Hepatocyte (in vitro differentiated cells): ENCODE measurements at regions not wholly inside any gene's neighbourhood (a gene's known extent, or its start where the extent isn't known, plus 50 kb on each side); places are given as distances from the start of the nearest gene placed in this dataset.

Source experiments
- EZH2 ChIP-seq: fragments of 200-600 bp; sonication (generic); IDR thresholded peaks from 2 replicates; pipeline ENCODE4 v1.6.1; 2016; ENCODE audit warnings: antibody characterized with exemption, mild to moderate bottlenecking, borderline replicate concordance
- EZH2phosphoT487 ChIP-seq: fragments of 200-600 bp; sonication (generic); IDR thresholded peaks from one replicate; pipeline ENCODE4 v1.6.1; 2018; ENCODE audit warnings: antibody characterized with exemption, mild to moderate bottlenecking, low read depth, moderate library complexity; ENCODE audit not compliant: unreplicated experiment, severe bottlenecking
- TF ChIP-seq, protein P1 (sequence below): fragments of 200-600 bp; sonication (generic); IDR thresholded peaks from 2 replicates; pipeline ENCODE4 v1.5.1; 2016; ENCODE audit warnings: antibody characterized with exemption, mild to moderate bottlenecking; ENCODE audit not compliant: poor library complexity

DNA sequence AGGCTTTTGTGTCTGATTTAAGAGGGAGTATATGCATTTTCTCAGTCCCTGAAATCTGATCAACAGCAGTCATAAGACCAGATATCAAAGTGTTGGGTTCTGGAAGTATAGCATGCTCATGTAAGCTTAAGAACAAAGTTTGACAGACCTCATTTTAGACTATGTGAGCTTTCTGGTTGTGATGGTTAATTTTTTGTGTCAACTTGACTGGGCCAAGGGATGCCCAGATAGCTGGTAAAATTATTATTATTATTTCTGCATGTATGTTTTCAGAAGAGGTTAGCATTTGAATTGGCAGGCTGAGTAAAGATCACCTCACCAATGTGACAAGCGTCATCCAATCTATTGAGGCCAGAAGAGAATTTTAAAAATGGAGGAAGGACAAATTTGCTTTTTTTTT lies 63.5 kb upstream of the FRMD4A start:
- TF ChIP-seq, protein P1, sequence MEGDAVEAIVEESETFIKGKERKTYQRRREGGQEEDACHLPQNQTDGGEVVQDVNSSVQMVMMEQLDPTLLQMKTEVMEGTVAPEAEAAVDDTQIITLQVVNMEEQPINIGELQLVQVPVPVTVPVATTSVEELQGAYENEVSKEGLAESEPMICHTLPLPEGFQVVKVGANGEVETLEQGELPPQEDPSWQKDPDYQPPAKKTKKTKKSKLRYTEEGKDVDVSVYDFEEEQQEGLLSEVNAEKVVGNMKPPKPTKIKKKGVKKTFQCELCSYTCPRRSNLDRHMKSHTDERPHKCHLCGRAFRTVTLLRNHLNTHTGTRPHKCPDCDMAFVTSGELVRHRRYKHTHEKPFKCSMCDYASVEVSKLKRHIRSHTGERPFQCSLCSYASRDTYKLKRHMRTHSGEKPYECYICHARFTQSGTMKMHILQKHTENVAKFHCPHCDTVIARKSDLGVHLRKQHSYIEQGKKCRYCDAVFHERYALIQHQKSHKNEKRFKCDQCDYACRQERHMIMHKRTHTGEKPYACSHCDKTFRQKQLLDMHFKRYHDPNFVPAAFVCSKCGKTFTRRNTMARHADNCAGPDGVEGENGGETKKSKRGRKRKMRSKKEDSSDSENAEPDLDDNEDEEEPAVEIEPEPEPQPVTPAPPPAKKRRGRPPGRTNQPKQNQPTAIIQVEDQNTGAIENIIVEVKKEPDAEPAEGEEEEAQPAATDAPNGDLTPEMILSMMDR, result no peak
- TF ChIP-seq EZH2phosphoT487 (no peak), EZH2 (no peak)
